Vagina (tissue), 2 donors: ENCODE measurements at regions not wholly inside any gene's neighbourhood (a gene's known extent, or its start where the extent isn't known, plus 50 kb on each side); places are given as distances from the start of the nearest gene placed in this dataset.
A peak's percentile ranks its signal among the peaks of the same experiment; 100 is the strongest.

ENCODE experiments used
- CTCF ChIP-seq, 3 experiments: fragments of 450-650 bp in 2 of 3; fragments of 200-600 bp in 1 of 3; sonication (generic) in 1 of 3; IDR thresholded peaks; one replicate each; pipeline ENCODE4 v1.5.1; 2017 to 2019; ENCODE audit warnings: antibody characterized with exemption in 3 of 3, mild to moderate bottlenecking in 2 of 3, moderate library complexity in 2 of 3
- POLR2AphosphoS5 ChIP-seq, 2 donors: sonication (generic); formaldehyde crosslinking; IDR thresholded peaks; one replicate each; pipeline ENCODE4 v1.9.0; 2017; ENCODE audit warnings: antibody characterized with exemption in 2 of 2, mild to moderate bottlenecking in 2 of 2, low read depth in 1 of 2; ENCODE audit not compliant: insufficient read depth in 1 of 2

- TF ChIP-seq POLR2AphosphoS5 (IDR thresholded peaks at IDR 0.05; ENCODE audit: insufficient read depth in 1 of 2, low read depth in 1 of 2) (peak in 1 of 2 donors; percentile 39), CTCF (IDR thresholded peaks at IDR 0.05) (no peak)
These were observed 142.9 kb upstream of the KITLG start for GRCh38 chr12:88723219-88723618.
